Lung (tissue), 11 donors: ENCODE measurements at regions not wholly inside any gene's neighbourhood (a gene's known extent, or its start where the extent isn't known, plus 50 kb on each side); places are given as distances from the start of the nearest gene placed in this dataset.

Source experiments
- ATAC-seq: fragments of 200-7000 bp; cut with Tn5 transposase; one replicate; pipeline ENCODE4 v1.9.1; 2020; ENCODE audit warnings: moderate number of reproducible peaks; ENCODE audit not compliant: insufficient read depth, low FRiP score
- DNase-seq, 3 donors: peaks; one replicate each; pipeline ENCODE4 v3.0.0-alpha.2; 2013 to 2017
- H3K27ac ChIP-seq, 2 donors: one replicate each; pipeline ENCODE4 v1.5.1; 2013; ENCODE audit warnings: mild to moderate bottlenecking in 2 of 2, moderate library complexity in 2 of 2, control low read depth in 1 of 2, inconsistent platforms in 1 of 2, low read depth in 1 of 2, low read length in 1 of 2
- H3K27me3 ChIP-seq, 3 donors: one replicate each; pipeline ENCODE4 v1.5.1; 2013; ENCODE audit warnings: low read length in 2 of 3; ENCODE audit not compliant: control insufficient read depth in 3 of 3, insufficient read depth in 3 of 3
- H3K36me3 ChIP-seq, 4 donors: one replicate each; pipeline ENCODE4 v1.5.1; 2013; ENCODE audit warnings: low read length in 4 of 4, mild to moderate bottlenecking in 1 of 4, moderate library complexity in 1 of 4; ENCODE audit not compliant: control insufficient read depth in 4 of 4, insufficient read depth in 4 of 4
- H3K4me1 ChIP-seq, 5 donors: one replicate each; pipeline ENCODE4 v1.5.1; 2013; ENCODE audit warnings: low read length in 5 of 5, mild to moderate bottlenecking in 2 of 5, moderate library complexity in 1 of 5; ENCODE audit not compliant: control insufficient read depth in 5 of 5, insufficient read depth in 5 of 5
- H3K4me3 ChIP-seq: one replicate; pipeline ENCODE4 v1.5.1; 2013; ENCODE audit warnings: mild to moderate bottlenecking, control low read depth, moderate library complexity
- H3K9ac ChIP-seq, 2 donors: one replicate each; pipeline ENCODE4 v1.5.1; 2013; ENCODE audit warnings: low read length in 2 of 2, control low read depth in 1 of 2; ENCODE audit not compliant: insufficient read depth in 1 of 2
- H3K9me3 ChIP-seq, 4 donors: one replicate each; pipeline ENCODE4 v1.5.1; 2013; ENCODE audit warnings: low read length in 3 of 4, mild to moderate bottlenecking in 1 of 4, moderate library complexity in 1 of 4; ENCODE audit not compliant: control insufficient read depth in 4 of 4, insufficient read depth in 3 of 4
- CTCF ChIP-seq: IDR thresholded peaks from 2 replicates; pipeline ENCODE4 v1.5.1; 2012; ENCODE audit warnings: mild to moderate bottlenecking; ENCODE audit errors: control extremely low read depth, extremely low read depth
- WGBS, 2 donors: extraction: QIAGEN DNeasy Blood & Tissue Kit; methylation state at CpG; one replicate each; pipeline ENCODE4 v1.1.7; 2013; 5-methylcytosine and 5-hydroxymethylcytosine counted together
- donor health status: control.
- donor health status: control.
- donor health status: Bipolar disorder and iron deficiency.
- donor health status: healthy.
- donor health status: DM: yes; HTN: yes; CAD: no.

DNA sequence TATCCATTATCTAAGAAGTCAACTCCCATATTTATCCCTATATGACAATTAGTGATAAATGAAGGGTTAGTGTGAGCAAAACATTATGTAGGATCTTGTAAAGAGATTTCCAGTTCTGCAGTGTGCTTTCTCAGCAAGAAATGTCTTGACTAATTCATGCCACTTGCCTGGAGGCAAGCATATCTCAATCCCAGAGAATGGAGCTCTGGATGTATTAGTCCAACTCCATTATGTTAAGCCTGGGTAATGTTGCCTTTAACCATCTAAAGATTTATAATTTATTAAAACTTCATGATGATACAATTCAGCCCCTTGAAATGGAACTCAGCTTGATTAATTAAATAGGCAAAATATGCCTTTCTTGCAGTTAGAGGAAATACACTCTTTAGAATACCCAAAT lies 1079.9 kb upstream of the LRRTM3 start:
- Histone ChIP-seq H3K9ac (no peak overlapping the region), H3K9me3 (no peaks in the 10 kb centered on the region), H3K27me3 (no peaks in the 10 kb centered on the region), H3K36me3 (no peaks in the 10 kb centered on the region), H3K4me3 (no peak overlapping the region), H3K4me1 (peaks cover 0 to 32% (median 0%) of the 10 kb centered on the region in 5 donors), H3K27ac (no peak overlapping the region)
- peak in 1 of 3 donors; percentile 28 for DNase-seq
- no peak for TF ChIP-seq CTCF
- ATAC-seq: no peak

GRCh38 chr10:65846541-65846940 lies 1079.3 kb upstream of the LRRTM3 start:
- DNase-seq: peak in 2 of 3 donors; percentile 78 to 79
- WGBS, 2 donors: 52 to 65% methylated on average over 1 of the region's 1 CpG
- H3K27me3 ChIP-seq: no peaks in the 10 kb centered on the region
- no peak overlapping the region for H3K9ac ChIP-seq
- no peak for ATAC-seq
- H3K36me3 ChIP-seq: no peaks in the 10 kb centered on the region
- peaks cover 0 to 32% (median 0%) of the 10 kb centered on the region in 5 donors for H3K4me1 ChIP-seq
- no peak overlapping the region for H3K4me3 ChIP-seq
- TF ChIP-seq CTCF: no peak
- no peaks in the 10 kb centered on the region for H3K9me3 ChIP-seq
- no peak overlapping the region for H3K27ac ChIP-seq

- Histone ChIP-seq H3K36me3 (no peaks in the 10 kb centered on the region), H3K27ac (no peak overlapping the region), H3K9me3 (no peaks in the 10 kb centered on the region), H3K9ac (no peak overlapping the region), H3K27me3 (no peaks in the 10 kb centered on the region), H3K4me1 (peaks cover 0 to 32% (median 0%) of the 10 kb centered on the region in 5 donors), H3K4me3 (no peak overlapping the region)
- DNase-seq (no peak), ATAC-seq (no peak)
- 52 to 63% methylated on average over 4 of the region's 4 CpGs for WGBS, 2 donors
- TF ChIP-seq CTCF: no peak
Measured at GRCh38 chr10:65846949-65847348, 1078.9 kb upstream of the LRRTM3 start.
